NCI-H1092 (cell line): ENCODE measurements at regions not wholly inside any gene's neighbourhood (a gene's known extent, or its start where the extent isn't known, plus 50 kb on each side); places are given as distances from the start of the nearest gene placed in this dataset.
"Not testable (repeated sequence)": the region's sequence is repeated elsewhere in the genome, so short reads cannot be mapped to it uniquely, and the experiment has no call there.

Source experiments
- DNase-seq: peaks from one replicate; lab custom pipeline; 2025; lab: John Stamatoyannopoulos, UW

GRCh38 chr14:103186909-103187586 is 63.8 kb downstream of the TNFAIP2 start:
- DNase-seq: no peak

- DNase-seq: no peak
Measured at GRCh38 chr14:103187911-103188310, 64.7 kb downstream of the TNFAIP2 start.

GRCh38 chr14:103188810-103189480 is 65.7 kb downstream of the TNFAIP2 start:
- no peak for DNase-seq

- no peak for DNase-seq
Measured at GRCh38 chr14:103189481-103190470, 66.5 kb downstream of the TNFAIP2 start.

GRCh38 chr14:103190741-103191140 is 67.5 kb downstream of the TNFAIP2 start:
- no peak for DNase-seq

GRCh38 chr14:103191844-103192243 is 68.6 kb downstream of the TNFAIP2 start:
- no peak for DNase-seq

GRCh38 chr14:103192246-103192840 is 69.1 kb downstream of the TNFAIP2 start:
- no peak for DNase-seq

GRCh38 chr14:103192861-103193260 is 69.6 kb downstream of the TNFAIP2 start:
- not testable (repeated sequence) for DNase-seq

- not testable (repeated sequence) for DNase-seq
Measured at GRCh38 chr14:103193491-103193890, 70.2 kb downstream of the TNFAIP2 start.

- DNase-seq: no peak
Measured at GRCh38 chr14:103194256-103195045, 71.2 kb downstream of the TNFAIP2 start.

- no peak for DNase-seq
Measured at GRCh38 chr14:103195828-103196615, 72.8 kb downstream of the TNFAIP2 start.

GRCh38 chr14:103196716-103197115 is 73.5 kb downstream of the TNFAIP2 start:
- DNase-seq: no peak

GRCh38 chr14:103198131-103199105 is 75.2 kb downstream of the TNFAIP2 start:
- DNase-seq: no peak

GRCh38 chr14:103199124-103199523 is 75.9 kb downstream of the TNFAIP2 start:
- DNase-seq: no peak

- DNase-seq: no peak
Measured at GRCh38 chr14:103201801-103202200, 78.5 kb downstream of the TNFAIP2 start.

- DNase-seq: no peak
Measured at GRCh38 chr14:103204852-103205540, 81.7 kb downstream of the TNFAIP2 start.

- DNase-seq: no peak
Measured at GRCh38 chr14:103205541-103205906, 82.3 kb downstream of the TNFAIP2 start.

GRCh38 chr14:103206023-103206481 is 82.8 kb downstream of the TNFAIP2 start:
- no peak for DNase-seq
